ENCODE measurements at regions not wholly inside any gene's neighbourhood (a gene's known extent, or its start where the extent isn't known, plus 50 kb on each side); places are given as distances from the start of the nearest gene placed in this dataset.
"Not testable (repeated sequence)": the region's sequence is repeated elsewhere in the genome, so short reads cannot be mapped to it uniquely, and the experiment has no call there.

GRCh38 chr18:8992500-8992899 is 110.0 kb upstream of the NDUFV2 start:
- DNase-seq: not testable (repeated sequence)

- no peak for DNase-seq
Observed at GRCh38 chr18:8994603-8995002, 107.9 kb upstream of the NDUFV2 start.

GRCh38 chr18:8995096-8995495 is 107.4 kb upstream of the NDUFV2 start:
- no peak for DNase-seq

GRCh38 chr18:8996771-8997432 is 105.6 kb upstream of the NDUFV2 start:
- DNase-seq: no peak

- no peak for DNase-seq
Observed at GRCh38 chr18:8997634-8998033, 104.9 kb upstream of the NDUFV2 start.

- no peak for DNase-seq
Observed at GRCh38 chr18:8998481-8999217, 103.8 kb upstream of the NDUFV2 start.

GRCh38 chr18:8999872-9000271 is 102.6 kb upstream of the NDUFV2 start:
- DNase-seq: no peak

- DNase-seq: no peak
Observed at GRCh38 chr18:9000733-9001132, 101.8 kb upstream of the NDUFV2 start.

- DNase-seq: no peak
Observed at GRCh38 chr18:9001209-9001608, 101.3 kb upstream of the NDUFV2 start.

GRCh38 chr18:9003406-9004100 is 98.9 kb upstream of the NDUFV2 start:
- no peak for DNase-seq

- DNase-seq: not testable (repeated sequence)
Observed at GRCh38 chr18:9004308-9004707, 98.2 kb upstream of the NDUFV2 start.

- not testable (repeated sequence) for DNase-seq
Observed at GRCh38 chr18:9007700-9008099, 94.8 kb upstream of the NDUFV2 start.

GRCh38 chr18:9008200-9008708 is 94.2 kb upstream of the NDUFV2 start:
- no peak for DNase-seq

- no peak for DNase-seq
Observed at GRCh38 chr18:9008709-9009635, 93.5 kb upstream of the NDUFV2 start.

- DNase-seq: no peak
Observed at GRCh38 chr18:9009703-9010488, 92.6 kb upstream of the NDUFV2 start.

GRCh38 chr18:9011431-9011830 is 91.1 kb upstream of the NDUFV2 start:
- no peak for DNase-seq

GRCh38 chr18:9013926-9014373 is 88.5 kb upstream of the NDUFV2 start:
- no peak for DNase-seq

- DNase-seq: no peak
Observed at GRCh38 chr18:9015689-9016088, 86.8 kb upstream of the NDUFV2 start.

GRCh38 chr18:9016633-9017166 is 85.8 kb upstream of the NDUFV2 start:
- DNase-seq: no peak

GRCh38 chr18:9017167-9017904 is 85.2 kb upstream of the NDUFV2 start:
- DNase-seq: peak; percentile 28
